ENCODE measurements at regions not wholly inside any gene's neighbourhood (a gene's known extent, or its start where the extent isn't known, plus 50 kb on each side); places are given as distances from the start of the nearest gene placed in this dataset.

GRCh38 chr3:86221601-86222000 lies 769.3 kb downstream of the VGLL3 start:
- H3K4me3 ChIP-seq, result no peak overlapping the region
- no peak for ATAC-seq
- no peaks in the 10 kb centered on the region for H4K20me1 ChIP-seq (ENCODE audit: control insufficient read depth, insufficient read depth)
- intact Hi-C loops (cut with micrococcal nuclease; ENCODE audit: unreplicated experiment), result no loop called here
- POLR2A ChIA-PET, result no interaction called here
- BruUV-seq (replicated peaks), result no TSS peak
- CTCF ChIA-PET, result no interaction called here
- FAIRE-seq, result no peak
- in situ Hi-C loops (cut with MboI), result no loop called here
- TF ChIP-seq MXI1 (IDR thresholded peaks at IDR 0.05; ENCODE audit: low read depth, low read length), result no peak
- TF ChIP-seq, protein P1, sequence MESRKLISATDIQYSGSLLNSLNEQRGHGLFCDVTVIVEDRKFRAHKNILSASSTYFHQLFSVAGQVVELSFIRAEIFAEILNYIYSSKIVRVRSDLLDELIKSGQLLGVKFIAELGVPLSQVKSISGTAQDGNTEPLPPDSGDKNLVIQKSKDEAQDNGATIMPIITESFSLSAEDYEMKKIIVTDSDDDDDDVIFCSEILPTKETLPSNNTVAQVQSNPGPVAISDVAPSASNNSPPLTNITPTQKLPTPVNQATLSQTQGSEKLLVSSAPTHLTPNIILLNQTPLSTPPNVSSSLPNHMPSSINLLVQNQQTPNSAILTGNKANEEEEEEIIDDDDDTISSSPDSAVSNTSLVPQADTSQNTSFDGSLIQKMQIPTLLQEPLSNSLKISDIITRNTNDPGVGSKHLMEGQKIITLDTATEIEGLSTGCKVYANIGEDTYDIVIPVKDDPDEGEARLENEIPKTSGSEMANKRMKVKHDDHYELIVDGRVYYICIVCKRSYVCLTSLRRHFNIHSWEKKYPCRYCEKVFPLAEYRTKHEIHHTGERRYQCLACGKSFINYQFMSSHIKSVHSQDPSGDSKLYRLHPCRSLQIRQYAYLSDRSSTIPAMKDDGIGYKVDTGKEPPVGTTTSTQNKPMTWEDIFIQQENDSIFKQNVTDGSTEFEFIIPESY (IDR thresholded peaks at IDR 0.05), result no peak
- TF ChIP-seq ZNF622 (IDR thresholded peaks at IDR 0.05), result no peak
- no peak for TF ChIP-seq SREBF2 (IDR thresholded peaks at IDR 0.05; ENCODE audit: low read length)
- no peak overlapping the region for H3K4me2 ChIP-seq (ENCODE audit: control insufficient read depth, insufficient read depth)
- H3K79me2 ChIP-seq (ENCODE audit: control insufficient read depth, insufficient read depth, low read length), result no peaks in the 10 kb centered on the region
- RAD21 ChIA-PET (ENCODE audit: unreplicated experiment), result no interaction called here
- H3K27ac ChIP-seq (ENCODE audit: control insufficient read depth, insufficient read depth), result no peak overlapping the region
- no peak for DNase-seq (ENCODE audit: low read depth, low spot score)
- no peaks in the 10 kb centered on the region for H3K27me3 ChIP-seq (replicated peaks in 1 of 2; ENCODE audit: control insufficient read depth in 2 of 2, insufficient read depth in 2 of 2, low read length in 1 of 2)
- H2AFZ ChIP-seq (ENCODE audit: control insufficient read depth, low read depth, low read length), result no peak overlapping the region
- SMC1A ChIA-PET (ENCODE audit: uncharacterized antibody, unreplicated experiment), result no interaction called here
- H3K9ac ChIP-seq (ENCODE audit: control insufficient read depth, insufficient read depth, low read length), result no peak overlapping the region
- H3K36me3 ChIP-seq (ENCODE audit: control insufficient read depth in 2 of 2, insufficient read depth in 2 of 2, low read length in 1 of 2), result no peaks in the 10 kb centered on the region
- 62% methylated on average over 3 of the region's 3 CpGs for WGBS (ENCODE audit: insufficient coverage, insufficient replicate concordance, low lambda C conversion rate, missing lambda C conversion rate)
- no peaks in the 10 kb centered on the region for H3K9me3 ChIP-seq (replicated peaks; ENCODE audit: control insufficient read depth, insufficient read depth, low read length)
- H3K4me1 ChIP-seq (ENCODE audit: control insufficient read depth, insufficient read depth, low read length), result no peaks in the 10 kb centered on the region

DNA sequence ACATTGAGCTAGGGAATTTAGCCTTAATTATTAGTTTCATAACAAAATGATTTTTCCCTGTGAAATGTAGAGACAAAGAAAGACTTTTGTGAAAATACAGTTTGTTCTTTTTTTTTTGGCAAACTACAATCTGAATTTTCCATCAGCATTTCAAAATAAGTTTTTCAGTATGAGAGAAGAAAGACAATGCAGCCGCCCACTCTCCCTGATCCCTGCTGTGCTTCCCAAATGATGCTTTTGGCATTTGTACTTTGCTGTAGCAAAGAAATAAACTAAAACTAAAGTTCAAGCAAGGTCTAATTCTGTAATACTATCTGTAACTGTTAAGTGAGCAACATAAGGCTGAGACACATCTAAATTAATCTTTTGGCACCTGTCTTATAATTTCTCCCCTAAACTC lies 782.2 kb downstream of the VGLL3 start:
- FAIRE-seq (no peak), ATAC-seq (no peak), DNase-seq (ENCODE audit: low read depth, low spot score) (no peak)
- BruUV-seq (replicated peaks), result no TSS peak
- Histone ChIP-seq H3K36me3 (ENCODE audit: control insufficient read depth in 2 of 2, insufficient read depth in 2 of 2, low read length in 1 of 2) (no peaks in the 10 kb centered on the region), H2AFZ (ENCODE audit: control insufficient read depth, low read depth, low read length) (no peak overlapping the region), H3K4me2 (ENCODE audit: control insufficient read depth, insufficient read depth) (no peak overlapping the region), H3K4me1 (ENCODE audit: control insufficient read depth, insufficient read depth, low read length) (no peaks in the 10 kb centered on the region), H3K9me3 (replicated peaks; ENCODE audit: control insufficient read depth, insufficient read depth, low read length) (no peaks in the 10 kb centered on the region), H3K79me2 (ENCODE audit: control insufficient read depth, insufficient read depth, low read length) (no peaks in the 10 kb centered on the region), H3K27me3 (replicated peaks in 1 of 2; ENCODE audit: control insufficient read depth in 2 of 2, insufficient read depth in 2 of 2, low read length in 1 of 2) (no peaks in the 10 kb centered on the region), H3K27ac (ENCODE audit: control insufficient read depth, insufficient read depth) (no peak overlapping the region), H3K4me3 (no peak overlapping the region), H3K9ac (ENCODE audit: control insufficient read depth, insufficient read depth, low read length) (no peak overlapping the region), H4K20me1 (ENCODE audit: control insufficient read depth, insufficient read depth) (no peaks in the 10 kb centered on the region)
- TF ChIP-seq, protein P2, sequence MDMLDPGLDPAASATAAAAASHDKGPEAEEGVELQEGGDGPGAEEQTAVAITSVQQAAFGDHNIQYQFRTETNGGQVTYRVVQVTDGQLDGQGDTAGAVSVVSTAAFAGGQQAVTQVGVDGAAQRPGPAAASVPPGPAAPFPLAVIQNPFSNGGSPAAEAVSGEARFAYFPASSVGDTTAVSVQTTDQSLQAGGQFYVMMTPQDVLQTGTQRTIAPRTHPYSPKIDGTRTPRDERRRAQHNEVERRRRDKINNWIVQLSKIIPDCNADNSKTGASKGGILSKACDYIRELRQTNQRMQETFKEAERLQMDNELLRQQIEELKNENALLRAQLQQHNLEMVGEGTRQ (IDR thresholded peaks at IDR 0.05; ENCODE audit: borderline replicate concordance, low read depth, low read length), result no peak
- no peak for TF ChIP-seq ZNF24 (IDR thresholded peaks at IDR 0.05)
- no peak for TF ChIP-seq ZSCAN29 (IDR thresholded peaks at IDR 0.05)
- TF ChIP-seq RBBP5 (conservative IDR thresholded peaks at IDR 0.05), result no peak
- TF ChIP-seq EED (IDR thresholded peaks at IDR 0.05; ENCODE audit: low read depth), result no peak
- TF ChIP-seq ZZZ3 (IDR thresholded peaks at IDR 0.05; ENCODE audit: control insufficient read depth, insufficient read length, low read depth), result no peak
- TF ChIP-seq KLF5 (IDR thresholded peaks at IDR 0.05; ENCODE audit: partially characterized antibody), result no peak
- no peak for TF ChIP-seq NR2F1 (conservative IDR thresholded peaks at IDR 0.05)
- 50% methylated on average over 1 of the region's 1 CpG for WGBS (ENCODE audit: insufficient coverage, insufficient replicate concordance, low lambda C conversion rate, missing lambda C conversion rate)
- in situ Hi-C loops (cut with MboI) (no loop called here), intact Hi-C loops (cut with micrococcal nuclease; ENCODE audit: unreplicated experiment) (no loop called here)
- RAD21 ChIA-PET (ENCODE audit: unreplicated experiment), result no interaction called here
- SMC1A ChIA-PET (ENCODE audit: uncharacterized antibody, unreplicated experiment), result no interaction called here
- CTCF ChIA-PET, result no interaction called here
- POLR2A ChIA-PET, result no interaction called here
